GM12892 (cell line): ENCODE measurements at regions not wholly inside any gene's neighbourhood (a gene's known extent, or its start where the extent isn't known, plus 50 kb on each side); places are given as distances from the start of the nearest gene placed in this dataset.
"Not testable (repeated sequence)": the region's sequence is repeated elsewhere in the genome, so short reads cannot be mapped to it uniquely, and the experiment has no call there.

Source experiments
- POLR2A ChIP-seq: IDR thresholded peaks from 2 replicates; pipeline ENCODE4 v1.6.1; 2011; ENCODE audit warnings: low read depth, low read length, control low read depth
- POLR2AphosphoS5 ChIP-seq: IDR thresholded peaks from 2 replicates; pipeline ENCODE4 v1.6.1; 2011; ENCODE audit warnings: low read depth, low read length, control low read depth
- TAF1 ChIP-seq: IDR thresholded peaks from 2 replicates; pipeline ENCODE4 v1.6.1; 2011; ENCODE audit warnings: low read depth, mild to moderate bottlenecking, control low read depth, low read length, borderline replicate concordance

DNA sequence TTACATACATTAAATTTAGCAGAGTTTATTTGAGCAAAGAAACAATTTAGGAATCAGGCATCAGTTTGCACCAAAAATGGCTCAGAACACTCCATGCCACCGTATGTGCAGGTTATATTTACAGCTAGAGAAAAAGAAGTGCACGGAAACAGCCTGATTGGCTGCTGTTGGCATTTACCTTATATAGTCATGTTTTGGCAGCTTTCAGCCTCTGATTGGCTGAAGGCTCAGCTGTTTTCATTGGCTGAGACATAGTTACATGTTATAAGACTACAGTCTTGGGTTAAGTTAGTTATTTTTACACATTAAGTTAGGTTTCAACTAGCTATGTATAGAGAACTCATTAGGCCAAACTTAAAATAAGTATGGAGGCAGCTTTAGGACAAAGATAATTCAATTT, 104.0 kb downstream of the LIMS3 start:
- not testable (repeated sequence) for TF ChIP-seq POLR2A, POLR2AphosphoS5, TAF1
